Neural progenitor cell (in vitro differentiated cells): ENCODE measurements at regions not wholly inside any gene's neighbourhood (a gene's known extent, or its start where the extent isn't known, plus 50 kb on each side); places are given as distances from the start of the nearest gene placed in this dataset.

Experiments used
- CTCF ChIP-seq: fragments of 200-600 bp; sonication (generic); IDR thresholded peaks from 2 replicates; pipeline ENCODE4 v1.5.1; 2017; ENCODE audit warnings: antibody characterized with exemption, mild to moderate bottlenecking
- EZH2 ChIP-seq: fragments of 200-600 bp; sonication (generic); IDR thresholded peaks from 2 replicates; pipeline ENCODE4 v1.6.1; 2017; ENCODE audit warnings: antibody characterized with exemption, mild to moderate bottlenecking, moderate library complexity
- EZH2phosphoT487 ChIP-seq: fragments of 200-600 bp; sonication (generic); IDR thresholded peaks from 2 replicates; pipeline ENCODE4 v1.6.1; 2017; ENCODE audit warnings: antibody characterized with exemption

DNA sequence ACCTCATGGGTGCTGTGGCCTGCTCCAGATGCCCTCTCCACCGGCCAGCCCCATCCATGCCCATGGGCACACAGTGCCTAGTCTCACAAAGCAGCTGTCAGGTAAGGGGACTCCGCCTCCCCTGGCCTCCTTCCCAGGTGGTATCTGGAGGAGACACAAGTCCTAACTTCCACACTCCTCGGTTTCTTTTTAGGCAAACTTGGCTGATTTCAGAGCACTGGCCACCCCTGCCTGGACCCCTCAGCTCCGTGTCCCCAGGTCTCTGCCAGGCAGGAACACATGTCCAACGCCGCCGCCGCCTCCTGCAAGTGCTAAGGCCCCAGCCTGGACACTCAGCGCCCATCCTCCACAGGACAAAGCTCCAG lies 324.1 kb upstream of the DIO3 start:
- TF ChIP-seq CTCF = no peak
- TF ChIP-seq EZH2 = no peak
- TF ChIP-seq EZH2phosphoT487 = no peak
